Osteocyte (in vitro differentiated cells): ENCODE measurements at regions not wholly inside any gene's neighbourhood (a gene's known extent, or its start where the extent isn't known, plus 50 kb on each side); places are given as distances from the start of the nearest gene placed in this dataset.
A peak's percentile ranks its signal among the peaks of the same experiment; 100 is the strongest.
"Not testable (repeated sequence)": the region's sequence is repeated elsewhere in the genome, so short reads cannot be mapped to it uniquely, and the experiment has no call there.

Experiments used
- DNase-seq: peaks from one replicate; pipeline ENCODE4 v3.0.0; 2021; ENCODE audit warnings: mixed read lengths; ENCODE audit not compliant: unreplicated experiment; ENCODE audit errors: extremely low spot score
- H3K27ac Mint-ChIP-seq: one replicate; pipeline ENCODE4 v1.8.0; 2021; ENCODE audit warnings: mild to moderate bottlenecking, mixed read lengths; ENCODE audit not compliant: unreplicated experiment
- H3K27me3 Mint-ChIP-seq: one replicate; pipeline ENCODE4 v1.8.0; 2021; ENCODE audit warnings: mixed read lengths; ENCODE audit not compliant: unreplicated experiment
- H3K36me3 Mint-ChIP-seq: one replicate; pipeline ENCODE4 v1.8.0; 2021; ENCODE audit warnings: mixed read lengths; ENCODE audit not compliant: unreplicated experiment
- H3K4me1 Mint-ChIP-seq: one replicate; pipeline ENCODE4 v1.8.0; 2021; ENCODE audit warnings: mixed read lengths; ENCODE audit not compliant: unreplicated experiment
- H3K4me3 Mint-ChIP-seq: one replicate; pipeline ENCODE4 v1.8.0; 2021; ENCODE audit warnings: mild to moderate bottlenecking, moderate library complexity, mixed read lengths; ENCODE audit not compliant: unreplicated experiment
- H3K9me3 Mint-ChIP-seq: one replicate; pipeline ENCODE4 v1.8.0; 2021; ENCODE audit warnings: mixed read lengths; ENCODE audit not compliant: unreplicated experiment
- TF ChIP-seq, protein P1 (sequence below): fragments of 200-600 bp; sonication (generic); IDR thresholded peaks from 2 replicates; pipeline ENCODE4 v1.5.0; 2021; ENCODE audit warnings: antibody characterized with exemption, mild to moderate bottlenecking, moderate library complexity

GRCh38 chr5:10106806-10107205, 142.9 kb downstream of the ATPSCKMT start:
- Mint-ChIP-seq H3K27me3 (no peaks in the 10 kb centered on the region), H3K4me3 (no peak overlapping the region), H3K9me3 (no peaks in the 10 kb centered on the region), H3K36me3 (no peaks in the 10 kb centered on the region), H3K27ac (no peak overlapping the region), H3K4me1 (no peaks in the 10 kb centered on the region)
- DNase-seq: no peak
- TF ChIP-seq, protein P1, sequence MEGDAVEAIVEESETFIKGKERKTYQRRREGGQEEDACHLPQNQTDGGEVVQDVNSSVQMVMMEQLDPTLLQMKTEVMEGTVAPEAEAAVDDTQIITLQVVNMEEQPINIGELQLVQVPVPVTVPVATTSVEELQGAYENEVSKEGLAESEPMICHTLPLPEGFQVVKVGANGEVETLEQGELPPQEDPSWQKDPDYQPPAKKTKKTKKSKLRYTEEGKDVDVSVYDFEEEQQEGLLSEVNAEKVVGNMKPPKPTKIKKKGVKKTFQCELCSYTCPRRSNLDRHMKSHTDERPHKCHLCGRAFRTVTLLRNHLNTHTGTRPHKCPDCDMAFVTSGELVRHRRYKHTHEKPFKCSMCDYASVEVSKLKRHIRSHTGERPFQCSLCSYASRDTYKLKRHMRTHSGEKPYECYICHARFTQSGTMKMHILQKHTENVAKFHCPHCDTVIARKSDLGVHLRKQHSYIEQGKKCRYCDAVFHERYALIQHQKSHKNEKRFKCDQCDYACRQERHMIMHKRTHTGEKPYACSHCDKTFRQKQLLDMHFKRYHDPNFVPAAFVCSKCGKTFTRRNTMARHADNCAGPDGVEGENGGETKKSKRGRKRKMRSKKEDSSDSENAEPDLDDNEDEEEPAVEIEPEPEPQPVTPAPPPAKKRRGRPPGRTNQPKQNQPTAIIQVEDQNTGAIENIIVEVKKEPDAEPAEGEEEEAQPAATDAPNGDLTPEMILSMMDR: no peak

DNA sequence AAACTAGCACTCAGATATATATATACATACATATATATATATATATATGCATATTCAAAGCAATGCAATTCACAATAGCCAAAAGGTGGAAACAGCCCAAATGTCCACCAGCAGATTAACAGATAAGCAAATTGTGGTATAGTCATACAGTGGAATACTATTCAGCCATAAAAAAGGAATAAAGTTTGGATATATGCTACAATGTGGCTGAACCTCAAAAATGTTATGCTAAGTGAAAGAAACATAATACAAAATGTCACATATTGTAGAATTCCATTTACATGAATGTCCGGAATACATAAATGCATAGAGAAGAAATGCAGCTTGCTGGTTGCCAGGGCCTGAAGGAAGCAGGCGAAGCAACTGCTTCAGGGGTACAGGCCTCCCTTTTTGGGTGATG, 143.4 kb downstream of the ATPSCKMT start:
- Mint-ChIP-seq H3K4me3 (no peak overlapping the region), H3K27me3 (no peaks in the 10 kb centered on the region), H3K36me3 (no peaks in the 10 kb centered on the region), H3K4me1 (no peaks in the 10 kb centered on the region), H3K27ac (no peak overlapping the region), H3K9me3 (no peaks in the 10 kb centered on the region)
- TF ChIP-seq, protein P1: no peak
- DNase-seq: no peak

DNA sequence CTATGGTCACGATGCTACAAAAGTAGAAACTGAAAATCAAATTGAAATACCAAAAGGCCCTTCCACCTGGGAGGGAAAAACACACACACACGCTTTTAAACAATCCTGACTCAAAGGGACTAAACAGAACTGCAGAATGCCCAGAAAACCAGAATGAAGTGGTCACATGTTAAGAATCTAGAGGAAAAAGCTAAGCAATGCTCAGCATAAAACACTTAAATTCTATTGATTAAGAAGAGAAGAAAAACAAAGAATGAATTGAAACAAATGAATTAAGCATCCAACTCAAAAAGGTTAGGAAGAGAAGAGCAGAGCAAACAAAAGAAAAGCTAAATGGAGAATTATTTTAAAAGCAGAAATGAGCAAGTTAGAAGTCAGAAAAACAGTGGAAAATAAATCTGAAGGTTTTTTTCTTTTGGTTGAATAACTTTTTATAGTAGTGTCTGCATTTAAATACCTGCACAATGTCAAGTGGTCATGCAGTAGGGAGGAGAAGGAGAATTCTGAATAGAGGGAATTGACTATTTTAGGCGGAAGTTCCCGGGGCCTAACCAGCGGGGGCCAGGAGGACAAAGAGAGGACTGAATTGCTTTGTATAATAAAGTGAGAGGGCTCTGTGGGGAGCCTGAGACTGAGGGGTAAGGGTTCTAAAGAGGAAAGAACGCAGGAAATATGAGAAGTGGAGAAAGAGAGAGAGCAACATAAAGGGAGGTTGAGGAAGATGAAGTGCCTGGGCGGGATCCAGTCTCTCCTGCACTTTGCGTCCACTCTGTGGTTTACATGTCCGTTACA, 146.8 kb downstream of the ATPSCKMT start:
- Mint-ChIP-seq H3K27me3 (peaks cover 4% of the 10 kb centered on the region), H3K36me3 (peaks cover 3% of the 10 kb centered on the region), H3K4me3 (no peak overlapping the region), H3K9me3 (peaks cover 17% of the 10 kb centered on the region), H3K27ac (no peak overlapping the region), H3K4me1 (no peaks in the 10 kb centered on the region)
- DNase-seq: no peak
- TF ChIP-seq, protein P1: no peak

DNA sequence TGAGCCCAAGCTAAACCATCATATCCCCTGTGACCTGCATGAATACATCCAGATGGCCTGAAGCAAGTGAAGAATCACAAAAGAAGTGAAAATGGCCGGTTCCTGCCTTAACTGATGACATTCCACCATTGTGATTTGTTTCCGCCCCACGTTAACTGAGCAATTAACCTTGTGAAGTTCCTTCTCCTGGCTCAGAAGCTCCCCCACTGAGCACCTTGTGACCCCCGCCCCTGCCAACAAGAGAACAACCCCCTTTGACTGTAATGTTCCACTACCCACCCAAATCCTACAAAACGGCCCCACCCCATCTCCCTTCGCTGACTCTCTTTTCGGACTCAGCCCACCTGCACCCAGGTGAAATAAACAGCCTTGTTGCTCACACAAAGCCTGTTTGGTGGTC, 147.5 kb downstream of the ATPSCKMT start:
- not testable (repeated sequence) for H3K27ac Mint-ChIP-seq, H3K4me3 Mint-ChIP-seq, H3K4me1 Mint-ChIP-seq, H3K36me3 Mint-ChIP-seq, H3K27me3 Mint-ChIP-seq
- peaks cover 17% of the 10 kb centered on the region for H3K9me3 Mint-ChIP-seq
- peak; percentile 49 for DNase-seq

GRCh38 chr5:10099548-10099947, 150.1 kb downstream of the ATPSCKMT start:
- Mint-ChIP-seq H3K27ac (no peak overlapping the region), H3K36me3 (peaks cover 6% of the 10 kb centered on the region), H3K27me3 (peaks cover 7% of the 10 kb centered on the region), H3K9me3 (peaks cover 22% of the 10 kb centered on the region), H3K4me1 (no peaks in the 10 kb centered on the region), H3K4me3 (no peak overlapping the region)
- DNase-seq: no peak
- TF ChIP-seq, protein P1: no peak
